GM12875 (cell line): ENCODE measurements at regions not wholly inside any gene's neighbourhood (a gene's known extent, or its start where the extent isn't known, plus 50 kb on each side); places are given as distances from the start of the nearest gene placed in this dataset.

ENCODE experiments used
- H3K4me3 ChIP-seq: one replicate; pipeline ENCODE4 v1.5.1; 2011; ENCODE audit warnings: low read depth, low read length, control low read depth
- CTCF ChIP-seq: IDR thresholded peaks from 2 replicates; pipeline ENCODE4 v1.5.1; 2011; ENCODE audit warnings: low read depth, mild to moderate bottlenecking, control low read depth, inconsistent platforms, low read length, moderate library complexity, borderline replicate concordance; ENCODE audit not compliant: insufficient read depth

GRCh38 chr12:91267039-91267438 lies 84.4 kb upstream of the DCN start:
- TF ChIP-seq CTCF, result no peak
- H3K4me3 ChIP-seq, result no peak overlapping the region

DNA sequence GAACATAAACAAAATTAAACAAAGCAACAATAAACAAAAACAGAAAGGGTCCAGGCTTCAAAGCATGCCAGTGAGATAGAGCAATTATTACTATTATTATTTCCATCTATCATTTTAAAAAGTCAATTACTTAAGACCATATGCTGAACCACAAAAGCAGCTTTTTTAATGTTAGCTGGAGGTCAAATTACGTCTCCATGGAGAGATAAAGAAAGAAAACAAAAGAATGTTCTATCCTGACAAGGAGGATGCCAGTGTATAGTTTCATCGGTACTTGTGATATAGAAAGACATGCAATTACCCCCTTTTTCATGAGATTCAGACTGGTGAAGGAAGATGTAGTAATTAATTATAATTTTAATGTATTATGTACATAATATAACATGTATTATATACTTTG lies 81.6 kb upstream of the DCN start:
- no peak for TF ChIP-seq CTCF
- H3K4me3 ChIP-seq, result no peak overlapping the region

GRCh38 chr12:91261820-91262676 lies 79.4 kb upstream of the DCN start:
- H3K4me3 ChIP-seq, result no peak overlapping the region
- no peak for TF ChIP-seq CTCF

- no peak overlapping the region for H3K4me3 ChIP-seq
- no peak for TF ChIP-seq CTCF
Measured at GRCh38 chr12:91256411-91256810, 73.8 kb upstream of the DCN start.

DNA sequence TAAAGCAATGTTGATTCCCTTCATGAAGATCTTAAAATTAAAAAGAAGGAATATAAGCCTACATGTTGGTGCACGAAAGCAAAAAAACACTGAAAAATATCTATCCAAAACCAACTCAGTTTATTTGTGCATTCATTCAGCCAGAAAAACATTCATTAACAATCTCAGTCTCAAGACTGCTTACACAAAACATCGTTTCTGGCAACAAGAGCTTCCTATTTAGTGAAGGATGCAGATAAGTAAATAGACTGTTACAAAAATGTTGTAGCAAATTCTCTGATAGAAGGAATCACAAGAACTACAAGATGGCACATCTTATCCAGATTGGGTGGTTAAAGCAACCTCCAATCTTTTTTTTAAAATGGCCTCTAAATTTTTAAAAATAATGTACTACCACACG lies 69.7 kb upstream of the DCN start:
- no peak overlapping the region for H3K4me3 ChIP-seq
- TF ChIP-seq CTCF, result no peak

DNA sequence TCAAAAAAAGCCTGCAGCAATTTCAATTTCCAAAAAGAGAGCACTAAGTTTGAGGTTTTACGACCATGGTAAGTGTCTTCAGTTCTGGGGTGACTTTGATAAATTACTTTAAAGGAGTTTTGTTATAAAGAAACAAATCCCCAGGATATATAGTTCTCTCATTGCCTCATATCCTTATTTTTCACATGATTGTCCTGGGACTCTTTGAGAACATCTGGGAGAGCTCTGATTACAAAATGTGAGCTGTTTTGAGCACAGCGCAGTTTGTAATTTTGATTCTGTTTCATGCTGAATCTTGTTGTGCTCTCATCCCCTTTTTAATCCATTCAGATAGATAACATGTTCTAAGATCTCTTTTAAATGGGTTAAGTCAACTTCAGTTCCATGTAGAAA lies 67.7 kb upstream of the DCN start:
- no peak overlapping the region for H3K4me3 ChIP-seq
- TF ChIP-seq CTCF, result no peak

GRCh38 chr12:91249518-91250272 lies 67.1 kb upstream of the DCN start:
- no peak for TF ChIP-seq CTCF

More at GRCh38 chr12:91249518-91250272, 67.1 kb upstream of the DCN start:
- no peak overlapping the region for H3K4me3 ChIP-seq
